Stomach smooth muscle (tissue), 2 donors: ENCODE measurements at regions not wholly inside any gene's neighbourhood (a gene's known extent, or its start where the extent isn't known, plus 50 kb on each side); places are given as distances from the start of the nearest gene placed in this dataset.

Source experiments
- H3K27ac ChIP-seq: one replicate; pipeline ENCODE4 v1.7.0; 2013; ENCODE audit warnings: mild to moderate bottlenecking, low read length, inconsistent platforms
- H3K27me3 ChIP-seq, 2 donors: one replicate each; pipeline ENCODE4 v1.7.0; 2013; ENCODE audit warnings: low read length in 2 of 2; ENCODE audit not compliant: insufficient read depth in 2 of 2, control insufficient read depth in 1 of 2
- H3K36me3 ChIP-seq, 2 donors: one replicate each; pipeline ENCODE4 v1.7.0; 2013; ENCODE audit warnings: low read length in 2 of 2; ENCODE audit not compliant: control insufficient read depth in 2 of 2, insufficient read depth in 2 of 2
- H3K4me1 ChIP-seq: one replicate; pipeline ENCODE4 v1.7.0; 2013; ENCODE audit warnings: low read length; ENCODE audit not compliant: control insufficient read depth, insufficient read depth
- H3K4me3 ChIP-seq, 2 donors: one replicate each; pipeline ENCODE4 v1.7.0; 2013; ENCODE audit warnings: low read length in 2 of 2
- H3K9ac ChIP-seq, 2 donors: one replicate each; pipeline ENCODE4 v1.7.0; 2013; ENCODE audit warnings: low read length in 2 of 2, mild to moderate bottlenecking in 1 of 2
- H3K9me3 ChIP-seq, 2 donors: one replicate each; pipeline ENCODE4 v1.7.0; 2013; ENCODE audit warnings: low read length in 2 of 2; ENCODE audit not compliant: control insufficient read depth in 2 of 2
- donor health status: healthy.
- donor health status: Pancreatic carcinoma.

DNA sequence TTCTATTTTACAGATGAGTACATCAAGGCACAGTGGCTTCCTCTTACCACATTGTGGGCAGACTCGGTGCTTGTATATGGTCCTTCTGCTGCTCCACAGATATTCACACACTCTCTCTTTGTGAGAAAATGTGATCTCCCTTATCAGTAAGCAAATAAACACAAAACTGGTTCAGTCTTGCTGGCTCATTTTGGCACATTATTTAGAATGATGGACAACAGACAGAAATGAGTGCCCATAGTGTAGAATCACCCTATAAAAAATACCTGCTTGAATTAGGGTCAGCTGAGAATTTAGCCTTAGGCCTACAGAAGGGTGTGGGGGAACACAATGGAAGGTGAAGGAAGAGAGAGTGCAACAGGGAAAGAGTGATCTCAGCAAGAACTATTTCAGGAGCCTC, 423.1 kb downstream of the HLX start:
- H3K9ac ChIP-seq, result no peak overlapping the region
- H3K4me1 ChIP-seq, result no peaks in the 10 kb centered on the region
- H3K36me3 ChIP-seq, result no peaks in the 10 kb centered on the region
- no peaks in the 10 kb centered on the region for H3K27me3 ChIP-seq
- H3K27ac ChIP-seq, result no peak overlapping the region
- H3K4me3 ChIP-seq, result no peak overlapping the region
- H3K9me3 ChIP-seq, result no peaks in the 10 kb centered on the region

DNA sequence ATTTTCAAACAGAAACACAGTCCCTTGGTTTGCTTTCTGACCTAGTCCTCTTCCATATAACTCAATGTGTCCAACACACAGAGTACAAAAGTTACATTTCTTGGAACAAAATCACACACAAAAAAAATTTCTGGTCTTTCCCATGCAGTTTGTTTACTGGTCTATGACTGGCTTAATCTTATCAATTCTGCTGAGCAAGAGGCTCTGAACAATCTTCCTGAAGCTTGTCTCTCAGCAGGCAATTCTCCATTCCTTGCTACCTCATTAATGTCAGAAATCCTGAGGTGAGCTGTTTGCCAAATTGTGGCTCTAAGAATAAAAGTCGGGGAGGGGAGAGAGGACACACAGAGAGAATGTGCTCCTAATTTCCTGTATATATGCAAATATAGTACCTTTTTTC, 423.6 kb downstream of the HLX start:
- no peaks in the 10 kb centered on the region for H3K9me3 ChIP-seq
- H3K27me3 ChIP-seq, result no peaks in the 10 kb centered on the region
- H3K9ac ChIP-seq, result no peak overlapping the region
- H3K4me3 ChIP-seq, result no peak overlapping the region
- H3K4me1 ChIP-seq, result no peaks in the 10 kb centered on the region
- H3K36me3 ChIP-seq, result no peaks in the 10 kb centered on the region
- H3K27ac ChIP-seq, result no peak overlapping the region

GRCh38 chr1:221303623-221304022, 424.4 kb downstream of the HLX start:
- H3K36me3 ChIP-seq, result no peaks in the 10 kb centered on the region
- no peak overlapping the region for H3K4me3 ChIP-seq
- no peak overlapping the region for H3K27ac ChIP-seq
- no peaks in the 10 kb centered on the region for H3K4me1 ChIP-seq
- no peaks in the 10 kb centered on the region for H3K9me3 ChIP-seq
- no peak overlapping the region for H3K9ac ChIP-seq
- H3K27me3 ChIP-seq, result no peaks in the 10 kb centered on the region

DNA sequence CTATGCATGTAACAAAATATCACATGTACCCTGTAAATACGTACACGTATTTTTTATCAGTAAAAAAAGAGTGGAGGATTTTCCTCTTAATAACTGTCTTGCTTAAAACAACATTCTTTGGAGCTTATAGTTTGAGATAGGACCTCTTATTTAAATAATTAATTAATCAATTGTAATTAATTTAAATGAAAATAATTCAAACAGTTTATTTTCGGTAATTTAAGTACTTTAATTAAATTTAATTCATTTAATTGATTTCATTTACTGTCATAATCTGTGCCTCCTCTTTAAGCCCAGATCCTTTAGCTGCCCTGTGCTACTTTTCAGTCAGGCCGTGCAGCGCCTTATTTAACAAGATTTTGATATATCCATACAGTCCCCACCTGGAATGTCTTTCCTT, 427.0 kb downstream of the HLX start:
- Histone ChIP-seq H3K9ac (no peak overlapping the region), H3K36me3 (no peaks in the 10 kb centered on the region), H3K4me3 (no peak overlapping the region), H3K4me1 (no peaks in the 10 kb centered on the region), H3K27ac (no peak overlapping the region), H3K27me3 (no peaks in the 10 kb centered on the region), H3K9me3 (no peaks in the 10 kb centered on the region)

GRCh38 chr1:221308534-221309511, 429.6 kb downstream of the HLX start:
- Histone ChIP-seq H3K4me3 (no peak overlapping the region), H3K4me1 (no peaks in the 10 kb centered on the region), H3K9ac (no peak overlapping the region), H3K9me3 (no peaks in the 10 kb centered on the region), H3K27me3 (no peaks in the 10 kb centered on the region), H3K27ac (no peak overlapping the region), H3K36me3 (no peaks in the 10 kb centered on the region)

DNA sequence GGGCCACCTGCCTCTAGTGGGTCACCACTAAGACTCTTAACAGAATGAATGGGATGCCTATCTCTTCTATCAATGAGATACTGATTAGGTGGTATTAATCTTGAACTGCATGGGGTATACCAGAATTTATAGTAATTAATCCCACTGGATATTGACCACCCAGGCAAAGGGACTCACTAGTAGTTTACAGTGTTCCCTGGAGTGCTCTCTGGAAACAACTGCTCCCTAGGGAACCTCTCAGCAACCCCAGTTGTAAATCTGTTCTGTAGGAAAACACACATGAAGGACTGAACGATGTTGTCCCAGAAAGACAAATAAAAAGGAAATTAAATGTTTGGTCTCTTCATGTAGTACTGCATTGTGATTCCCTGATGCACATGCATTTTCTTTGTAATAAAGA, 430.5 kb downstream of the HLX start:
- Histone ChIP-seq H3K4me3 (no peak overlapping the region), H3K9me3 (no peaks in the 10 kb centered on the region), H3K36me3 (no peaks in the 10 kb centered on the region), H3K27ac (no peak overlapping the region), H3K9ac (no peak overlapping the region), H3K4me1 (no peaks in the 10 kb centered on the region), H3K27me3 (no peaks in the 10 kb centered on the region)

DNA sequence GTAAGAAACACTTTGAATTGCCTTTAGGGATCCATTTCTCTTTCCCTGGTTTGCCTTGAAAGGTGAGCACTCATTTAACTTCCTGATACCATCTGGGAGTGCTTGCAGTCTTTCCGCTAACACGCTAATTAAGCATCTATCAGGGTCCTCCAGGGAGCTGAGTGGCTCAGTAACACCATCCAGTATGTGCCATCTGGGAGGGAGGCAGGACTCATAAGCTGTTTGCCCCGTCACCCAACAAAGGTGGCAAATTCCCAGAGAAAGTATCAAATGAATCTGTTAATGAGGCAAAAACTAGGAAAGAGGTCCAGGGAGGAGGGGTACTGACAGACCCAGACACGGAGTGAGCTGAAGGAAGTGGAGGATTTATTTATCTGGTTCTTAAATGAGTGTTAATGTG, 430.9 kb downstream of the HLX start:
- H3K9me3 ChIP-seq, result no peaks in the 10 kb centered on the region
- H3K4me1 ChIP-seq, result peaks cover 1% of the 10 kb centered on the region
- no peaks in the 10 kb centered on the region for H3K27me3 ChIP-seq
- H3K36me3 ChIP-seq, result no peaks in the 10 kb centered on the region
- no peak overlapping the region for H3K4me3 ChIP-seq
- no peak overlapping the region for H3K27ac ChIP-seq
- no peak overlapping the region for H3K9ac ChIP-seq

- Histone ChIP-seq H3K9ac (no peak overlapping the region), H3K27me3 (no peaks in the 10 kb centered on the region), H3K27ac (no peak overlapping the region), H3K4me1 (peaks cover 3% of the 10 kb centered on the region), H3K36me3 (no peaks in the 10 kb centered on the region), H3K9me3 (peaks cover 0 to 4% of the 10 kb centered on the region in 2 donors), H3K4me3 (no peak overlapping the region)
Measured at GRCh38 chr1:221315330-221315729, 426.6 kb downstream of the DUSP10 start.

DNA sequence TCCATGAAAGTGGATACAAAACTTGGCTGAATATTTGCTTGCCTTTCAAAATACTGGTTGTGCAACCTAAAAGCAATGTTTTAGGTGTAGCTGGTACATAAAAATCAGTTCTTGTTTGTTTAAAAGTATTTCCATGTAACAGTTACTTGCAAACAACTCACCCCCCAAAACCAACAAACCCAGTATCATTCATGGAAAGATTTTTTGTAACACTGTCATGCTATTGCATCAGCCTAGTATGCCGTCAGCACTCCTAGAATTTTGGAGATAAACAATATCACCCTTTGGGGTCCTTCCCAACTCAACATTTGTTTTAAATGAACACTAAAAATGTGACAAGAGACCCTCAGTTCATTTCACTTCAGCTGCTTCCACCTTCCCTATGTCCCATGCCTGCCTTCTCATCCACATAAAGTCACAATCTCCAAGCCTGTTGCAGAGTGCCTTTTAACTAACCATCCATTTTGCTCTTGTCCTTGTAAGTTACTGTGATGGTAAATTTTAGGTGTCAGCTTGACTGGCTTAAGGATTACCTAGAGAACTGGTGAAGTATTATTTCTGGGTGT, 425.3 kb downstream of the DUSP10 start:
- Histone ChIP-seq H3K36me3 (no peaks in the 10 kb centered on the region), H3K9me3 (peaks cover 0 to 4% of the 10 kb centered on the region in 2 donors), H3K27ac (no peak overlapping the region), H3K4me3 (no peak overlapping the region), H3K27me3 (no peaks in the 10 kb centered on the region), H3K4me1 (peaks cover 3% of the 10 kb centered on the region), H3K9ac (no peak overlapping the region)

DNA sequence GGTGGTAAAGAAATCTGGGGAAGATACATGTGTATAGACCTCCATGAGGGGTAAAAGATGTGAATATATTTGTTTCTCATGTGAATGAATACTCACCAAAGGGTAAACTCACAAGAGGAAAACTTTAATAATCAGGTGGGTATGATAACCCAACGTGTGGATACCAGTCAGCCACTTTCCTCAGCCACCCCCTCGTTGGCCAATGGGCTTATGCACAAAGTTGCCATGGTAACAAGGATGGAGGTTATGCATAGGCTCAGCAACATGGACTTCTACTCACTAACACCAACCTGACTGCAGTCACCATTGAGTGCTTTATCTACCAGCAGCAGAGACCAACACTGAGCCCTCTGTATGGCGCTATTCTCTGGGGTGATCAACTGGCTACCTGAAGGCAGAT, 424.4 kb downstream of the DUSP10 start:
- Histone ChIP-seq H3K36me3 (no peaks in the 10 kb centered on the region), H3K27me3 (no peaks in the 10 kb centered on the region), H3K4me1 (peaks cover 3% of the 10 kb centered on the region), H3K27ac (no peak overlapping the region), H3K9me3 (peaks cover 0 to 4% of the 10 kb centered on the region in 2 donors), H3K9ac (no peak overlapping the region), H3K4me3 (no peak overlapping the region)

DNA sequence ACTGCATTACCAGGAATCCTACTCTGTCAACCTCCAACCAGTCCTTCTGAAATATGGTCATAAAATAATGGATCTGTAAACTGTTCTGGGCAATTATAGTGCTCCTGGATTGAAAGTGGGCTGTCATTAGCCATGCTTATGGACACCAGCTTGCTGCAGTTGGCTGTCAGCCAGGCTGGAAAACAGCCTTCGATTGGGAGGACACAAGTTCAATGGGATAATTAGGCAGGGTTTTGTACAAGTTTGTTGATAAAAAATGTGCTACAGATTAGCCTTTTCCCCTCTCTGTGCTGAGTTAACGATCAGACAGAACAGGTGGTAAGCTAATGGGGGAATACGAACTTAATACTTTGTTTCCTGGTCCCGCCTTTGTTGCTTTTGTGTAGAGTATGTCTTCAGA, 413.9 kb downstream of the DUSP10 start:
- no peak overlapping the region for H3K9ac ChIP-seq
- peaks cover 4 to 7% of the 10 kb centered on the region in 2 donors for H3K9me3 ChIP-seq
- no peak overlapping the region for H3K4me3 ChIP-seq
- H3K36me3 ChIP-seq, result no peaks in the 10 kb centered on the region
- no peaks in the 10 kb centered on the region for H3K27me3 ChIP-seq
- H3K27ac ChIP-seq, result no peak overlapping the region
- no peaks in the 10 kb centered on the region for H3K4me1 ChIP-seq
